MM.1S (cell line): ENCODE measurements at regions not wholly inside any gene's neighbourhood (a gene's known extent, or its start where the extent isn't known, plus 50 kb on each side); places are given as distances from the start of the nearest gene placed in this dataset.

ENCODE experiments used
- DNase-seq: peaks from one replicate; pipeline ENCODE4 v3.0.0-alpha.2; 2015
- H2AFZ ChIP-seq: fragments of 300-600 bp; sonication (generic); 2 replicates; pipeline ENCODE4 v1.6.0; 2016; ENCODE audit warnings: antibody characterized with exemption, low read length
- H3F3A ChIP-seq: fragments of 300-600 bp; sonication (generic); 2 replicates; pipeline ENCODE4 v1.6.1; 2016; ENCODE audit warnings: mild to moderate bottlenecking, antibody characterized with exemption, low read length, moderate library complexity, mixed read lengths; ENCODE audit not compliant: insufficient read depth
- H3K27ac ChIP-seq: fragments of 300-600 bp; sonication (generic); 2 replicates; pipeline ENCODE4 v1.5.1; 2016; ENCODE audit warnings: mild to moderate bottlenecking, low read length
- H3K27me3 ChIP-seq: fragments of 300-600 bp; sonication (generic); replicated peaks from 2 replicates; pipeline ENCODE4 v1.6.0; 2016; ENCODE audit warnings: low read length; ENCODE audit not compliant: insufficient read depth
- H3K36me3 ChIP-seq: fragments of 300-600 bp; sonication (generic); replicated peaks from 2 replicates; pipeline ENCODE4 v1.6.1; 2016; ENCODE audit warnings: mild to moderate bottlenecking, low read length, mixed read lengths; ENCODE audit not compliant: insufficient read depth
- H3K4me1 ChIP-seq: fragments of 300-600 bp; sonication (generic); 2 replicates; pipeline ENCODE4 v1.6.1; 2016; ENCODE audit warnings: low read length, mixed read lengths
- H3K4me2 ChIP-seq: fragments of 300-600 bp; sonication (generic); 2 replicates; pipeline ENCODE4 v1.6.0; 2016; ENCODE audit warnings: low read depth, low read length
- H3K4me3 ChIP-seq: fragments of 300-600 bp; sonication (generic); 2 replicates; pipeline ENCODE4 v1.5.1; 2016; ENCODE audit warnings: low read length, mixed read lengths
- H3K79me2 ChIP-seq: fragments of 300-600 bp; sonication (generic); 2 replicates; pipeline ENCODE4 v1.6.1; 2016; ENCODE audit warnings: mixed run types, low read length, mixed read lengths
- H3K9ac ChIP-seq: fragments of 300-600 bp; sonication (generic); 2 replicates; pipeline ENCODE4 v1.6.1; 2016; ENCODE audit warnings: low read length, mixed read lengths
- H3K9me2 ChIP-seq: fragments of 300-600 bp; sonication (generic); replicated peaks from 2 replicates; pipeline ENCODE4 v1.6.1; 2016; ENCODE audit warnings: mild to moderate bottlenecking, low read length, mixed read lengths; ENCODE audit not compliant: insufficient read depth
- H3K9me3 ChIP-seq: fragments of 300-600 bp; sonication (generic); replicated peaks from 2 replicates; pipeline ENCODE4 v1.6.1; 2016; ENCODE audit warnings: mild to moderate bottlenecking, low read length, mixed read lengths; ENCODE audit not compliant: insufficient read depth
- H4K20me1 ChIP-seq: fragments of 300-600 bp; sonication (generic); 2 replicates; pipeline ENCODE4 v1.6.1; 2016; ENCODE audit warnings: mild to moderate bottlenecking, low read length, moderate library complexity, mixed read lengths; ENCODE audit not compliant: insufficient read depth
- EZH2 ChIP-seq: fragments of 300-600 bp; sonication (generic); optimal IDR thresholded peaks from 2 replicates; pipeline ENCODE3; 2017; ENCODE audit warnings: low read depth, mild to moderate bottlenecking, antibody characterized with exemption, low read length, mixed read lengths
- EZH2phosphoT487 ChIP-seq: fragments of 300-600 bp; sonication (generic); IDR thresholded peaks from 2 replicates; pipeline ENCODE4 v1.6.1; 2018; ENCODE audit warnings: antibody characterized with exemption, low read length
- TF ChIP-seq, protein P1 (sequence below): fragments of 300-600 bp; sonication (generic); IDR thresholded peaks from 2 replicates; pipeline ENCODE4 v1.5.1; 2016; ENCODE audit warnings: antibody characterized with exemption, low read length, mixed read lengths

DNA sequence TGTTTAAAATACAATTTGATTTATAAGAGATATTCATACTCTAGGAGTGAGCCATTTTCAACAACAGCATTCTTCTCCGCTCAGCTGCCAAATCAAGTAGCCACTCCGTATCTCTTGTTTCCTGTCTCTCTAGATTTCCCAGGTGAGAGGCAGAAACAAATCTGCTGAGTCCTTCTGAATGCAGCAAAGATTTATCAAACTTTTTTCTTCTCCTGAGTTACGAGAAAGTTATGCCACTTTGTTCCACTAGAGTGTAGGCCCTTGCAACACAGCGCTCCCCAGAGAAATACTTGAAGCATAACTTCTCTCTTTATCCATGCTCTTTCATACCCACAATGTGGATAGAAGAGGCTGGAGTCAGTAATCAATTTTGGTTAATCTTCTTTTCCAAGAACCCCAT lies 1960.8 kb downstream of the OLFM4 start:
- Histone ChIP-seq H3K9me2 (no peaks in the 10 kb centered on the region), H3K4me3 (no peak overlapping the region), H3K9me3 (no peaks in the 10 kb centered on the region), H3K79me2 (no peaks in the 10 kb centered on the region), H3K9ac (no peak overlapping the region), H2AFZ (no peak overlapping the region), H3K36me3 (no peaks in the 10 kb centered on the region), H3K27ac (no peak overlapping the region), H3K4me1 (no peaks in the 10 kb centered on the region), H3K4me2 (no peak overlapping the region), H4K20me1 (no peaks in the 10 kb centered on the region), H3F3A (no peaks in the 10 kb centered on the region), H3K27me3 (no peaks in the 10 kb centered on the region)
- DNase-seq, result no peak
- TF ChIP-seq, protein P1, sequence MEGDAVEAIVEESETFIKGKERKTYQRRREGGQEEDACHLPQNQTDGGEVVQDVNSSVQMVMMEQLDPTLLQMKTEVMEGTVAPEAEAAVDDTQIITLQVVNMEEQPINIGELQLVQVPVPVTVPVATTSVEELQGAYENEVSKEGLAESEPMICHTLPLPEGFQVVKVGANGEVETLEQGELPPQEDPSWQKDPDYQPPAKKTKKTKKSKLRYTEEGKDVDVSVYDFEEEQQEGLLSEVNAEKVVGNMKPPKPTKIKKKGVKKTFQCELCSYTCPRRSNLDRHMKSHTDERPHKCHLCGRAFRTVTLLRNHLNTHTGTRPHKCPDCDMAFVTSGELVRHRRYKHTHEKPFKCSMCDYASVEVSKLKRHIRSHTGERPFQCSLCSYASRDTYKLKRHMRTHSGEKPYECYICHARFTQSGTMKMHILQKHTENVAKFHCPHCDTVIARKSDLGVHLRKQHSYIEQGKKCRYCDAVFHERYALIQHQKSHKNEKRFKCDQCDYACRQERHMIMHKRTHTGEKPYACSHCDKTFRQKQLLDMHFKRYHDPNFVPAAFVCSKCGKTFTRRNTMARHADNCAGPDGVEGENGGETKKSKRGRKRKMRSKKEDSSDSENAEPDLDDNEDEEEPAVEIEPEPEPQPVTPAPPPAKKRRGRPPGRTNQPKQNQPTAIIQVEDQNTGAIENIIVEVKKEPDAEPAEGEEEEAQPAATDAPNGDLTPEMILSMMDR, result no peak
- TF ChIP-seq EZH2 (no peak), EZH2phosphoT487 (no peak)

DNA sequence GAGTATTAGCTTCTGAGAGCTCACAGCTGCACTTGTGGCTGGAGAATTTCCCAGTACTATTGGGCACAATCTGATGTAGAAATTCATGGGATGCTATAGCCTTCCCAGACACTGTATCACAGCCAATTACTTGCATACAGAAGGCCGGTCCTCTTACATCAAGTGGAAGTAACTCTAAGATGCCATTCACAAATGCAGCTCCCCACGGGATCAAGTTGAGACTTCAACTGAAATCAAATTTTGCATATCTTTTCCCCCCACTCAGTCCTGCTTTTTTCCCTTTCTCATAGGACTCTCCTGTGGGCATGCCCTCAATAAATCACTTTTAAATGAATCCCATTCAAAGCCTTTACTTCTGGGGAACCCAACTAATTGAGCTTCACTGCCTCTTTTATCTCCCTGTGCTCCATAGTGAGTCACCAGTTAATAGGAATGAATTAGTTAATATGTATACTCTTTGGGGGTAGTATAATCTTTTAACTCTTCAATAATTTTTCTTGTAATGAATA lies 1970.8 kb downstream of the OLFM4 start:
- Histone ChIP-seq H2AFZ (no peak overlapping the region), H3K4me2 (no peak overlapping the region), H3K4me3 (no peak overlapping the region), H4K20me1 (no peaks in the 10 kb centered on the region), H3K36me3 (no peaks in the 10 kb centered on the region), H3K79me2 (no peaks in the 10 kb centered on the region), H3K27ac (no peak overlapping the region), H3K9ac (no peak overlapping the region), H3K27me3 (no peaks in the 10 kb centered on the region), H3K4me1 (no peaks in the 10 kb centered on the region), H3K9me3 (no peaks in the 10 kb centered on the region), H3F3A (no peaks in the 10 kb centered on the region), H3K9me2 (no peaks in the 10 kb centered on the region)
- TF ChIP-seq, protein P1, result no peak
- TF ChIP-seq EZH2phosphoT487 (no peak), EZH2 (no peak)
- DNase-seq, result no peak

DNA sequence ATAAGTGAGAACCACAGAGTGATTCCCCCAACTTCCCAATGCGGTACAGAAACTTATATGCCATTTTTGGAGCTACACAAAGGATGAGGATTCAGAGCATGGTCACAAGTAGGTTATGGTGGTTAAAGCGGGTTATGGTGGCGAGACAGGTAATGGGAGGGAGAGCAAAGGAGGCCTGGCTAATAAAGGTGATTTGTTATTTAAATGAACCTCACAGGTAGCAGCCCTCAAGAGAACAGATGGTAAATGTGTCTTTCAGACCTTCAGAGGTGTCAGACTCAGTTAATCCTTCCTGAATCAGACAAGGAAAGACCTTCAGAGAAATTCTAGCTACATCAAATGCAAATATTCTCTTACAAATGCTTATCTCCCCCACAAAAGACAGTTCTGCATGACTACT lies 1971.4 kb downstream of the OLFM4 start:
- H3K4me2 ChIP-seq, result no peak overlapping the region
- no peak for DNase-seq
- no peak overlapping the region for H3K9ac ChIP-seq
- no peaks in the 10 kb centered on the region for H3K9me2 ChIP-seq
- no peak overlapping the region for H3K4me3 ChIP-seq
- H3K4me1 ChIP-seq, result no peaks in the 10 kb centered on the region
- H4K20me1 ChIP-seq, result no peaks in the 10 kb centered on the region
- no peak overlapping the region for H3K27ac ChIP-seq
- H3K36me3 ChIP-seq, result no peaks in the 10 kb centered on the region
- H3K9me3 ChIP-seq, result no peaks in the 10 kb centered on the region
- no peaks in the 10 kb centered on the region for H3K79me2 ChIP-seq
- H3F3A ChIP-seq, result no peaks in the 10 kb centered on the region
- H2AFZ ChIP-seq, result no peak overlapping the region
- no peaks in the 10 kb centered on the region for H3K27me3 ChIP-seq
- TF ChIP-seq EZH2 (no peak), EZH2phosphoT487 (no peak)
- TF ChIP-seq, protein P1, result no peak
